ENCODE measurements at regions not wholly inside any gene's neighbourhood (a gene's known extent, or its start where the extent isn't known, plus 50 kb on each side); places are given as distances from the start of the nearest gene placed in this dataset.

DNA sequence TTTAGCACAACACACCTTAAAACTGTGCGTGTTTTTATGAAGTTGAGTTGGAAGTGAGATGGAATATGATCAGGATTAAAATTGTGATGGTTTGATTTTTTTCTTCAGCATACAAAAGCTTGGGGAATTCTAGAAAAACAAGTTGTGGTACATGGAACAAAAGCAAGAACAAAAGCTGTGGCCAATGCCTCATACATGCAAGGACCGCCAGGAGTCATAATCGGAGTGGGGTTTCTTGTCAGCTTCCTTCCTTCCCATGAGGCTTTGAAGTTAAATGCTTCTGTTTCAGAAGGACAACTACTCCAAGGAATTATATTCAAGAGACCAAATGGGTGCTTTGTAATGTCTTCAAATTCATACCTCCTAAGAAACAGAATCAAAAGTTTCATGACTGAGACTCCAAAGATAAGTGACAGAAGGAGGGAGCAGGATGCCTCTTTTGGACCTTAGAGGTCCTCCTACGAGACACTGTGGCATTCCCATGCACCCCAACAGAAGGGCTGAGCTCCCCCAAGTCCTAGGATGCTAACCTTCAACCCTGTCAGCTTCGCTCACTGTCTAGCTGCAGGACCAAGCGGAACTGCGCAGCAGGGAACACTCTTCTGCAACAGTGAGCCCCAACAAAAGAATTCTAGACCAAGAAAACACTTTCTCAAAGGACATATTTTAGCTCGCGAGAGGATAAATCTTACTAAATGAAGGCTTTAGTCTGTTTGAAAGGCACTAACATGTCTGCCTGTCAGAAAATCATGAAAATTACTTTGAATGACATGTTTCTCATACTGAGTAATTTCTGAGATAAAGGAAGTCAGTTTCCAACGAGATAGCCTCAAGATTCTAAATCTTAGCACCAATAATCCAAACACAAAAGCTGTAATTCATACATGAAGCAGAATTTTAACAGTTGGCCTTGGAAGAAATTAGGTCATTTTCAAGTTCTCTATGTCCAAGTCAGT, 108.5 kb upstream of the NHSL1 start:
- no peak for DNase-seq (ENCODE audit: low read depth in 4 of 4, low spot score in 2 of 4)

DNA sequence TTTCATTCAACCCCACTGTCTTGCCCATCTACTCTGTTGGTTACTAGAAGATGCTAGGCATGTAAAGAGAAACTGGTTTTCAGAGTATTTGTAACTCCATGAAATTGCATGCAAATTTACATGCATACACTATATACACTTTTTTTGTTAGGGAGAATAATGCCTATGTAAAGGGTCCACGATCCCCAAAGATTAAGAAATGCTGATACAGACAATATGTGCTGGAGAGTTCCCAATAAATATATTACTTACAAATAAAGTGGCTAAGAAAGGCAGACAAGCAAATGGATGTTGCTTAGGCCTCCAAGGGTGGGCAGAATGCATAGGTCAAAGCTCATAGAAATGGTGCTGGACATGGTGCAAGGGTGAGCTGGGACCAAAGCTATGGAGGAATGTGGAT, 109.6 kb upstream of the NHSL1 start:
- DNase-seq (ENCODE audit: low read depth in 4 of 4, low spot score in 2 of 4): no peak

DNA sequence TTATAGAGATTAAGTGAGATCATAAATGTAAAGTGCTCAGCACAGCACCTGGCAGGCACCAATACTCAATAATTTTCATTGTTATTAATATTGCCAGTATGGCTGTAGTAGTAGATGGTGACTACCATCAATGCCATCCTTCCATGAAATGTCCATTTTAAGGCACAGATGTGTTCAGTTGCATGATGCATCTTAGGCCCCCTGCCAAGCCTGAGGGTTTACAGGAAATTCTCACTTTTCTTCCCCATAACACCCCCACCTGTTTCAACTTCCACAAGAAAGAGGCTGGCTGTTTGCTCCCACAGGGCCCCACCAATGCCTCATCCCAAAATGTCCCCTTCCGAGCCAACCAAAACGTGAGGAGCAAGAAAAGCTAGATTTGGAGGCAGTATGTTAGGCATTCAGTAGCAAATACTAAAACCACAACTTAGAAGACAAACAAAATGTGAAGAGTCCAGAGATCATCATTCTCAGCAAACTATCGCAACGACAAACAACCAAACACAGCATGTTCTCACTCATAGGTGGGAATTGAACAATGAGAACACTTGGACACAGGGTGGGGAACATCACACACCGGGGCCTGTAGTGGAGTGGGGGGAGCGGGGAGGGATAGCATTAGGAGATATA, 110.6 kb upstream of the NHSL1 start:
- no peak for DNase-seq (ENCODE audit: low read depth in 4 of 4, low spot score in 2 of 4)

DNA sequence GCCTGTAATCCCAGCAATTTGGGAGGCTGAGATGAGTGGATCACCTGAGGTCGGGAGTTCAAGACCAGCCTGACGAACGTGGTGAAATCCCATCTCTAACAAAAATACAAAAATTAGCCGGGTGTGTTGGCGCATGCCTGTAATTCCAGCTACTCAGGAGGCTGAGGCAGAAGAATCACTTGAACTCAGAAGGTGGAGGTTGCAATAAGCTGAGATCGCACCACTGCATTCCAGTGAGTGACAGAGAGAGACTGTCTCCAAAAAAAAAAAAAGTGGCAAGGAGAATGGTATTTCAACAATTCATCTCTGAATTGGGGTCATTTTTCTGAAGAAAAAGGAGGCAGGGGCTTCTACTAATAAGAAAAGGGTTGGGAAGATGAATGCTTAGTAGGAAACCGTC, 111.5 kb upstream of the NHSL1 start:
- no peak for DNase-seq (ENCODE audit: low read depth in 4 of 4, low spot score in 2 of 4)

DNA sequence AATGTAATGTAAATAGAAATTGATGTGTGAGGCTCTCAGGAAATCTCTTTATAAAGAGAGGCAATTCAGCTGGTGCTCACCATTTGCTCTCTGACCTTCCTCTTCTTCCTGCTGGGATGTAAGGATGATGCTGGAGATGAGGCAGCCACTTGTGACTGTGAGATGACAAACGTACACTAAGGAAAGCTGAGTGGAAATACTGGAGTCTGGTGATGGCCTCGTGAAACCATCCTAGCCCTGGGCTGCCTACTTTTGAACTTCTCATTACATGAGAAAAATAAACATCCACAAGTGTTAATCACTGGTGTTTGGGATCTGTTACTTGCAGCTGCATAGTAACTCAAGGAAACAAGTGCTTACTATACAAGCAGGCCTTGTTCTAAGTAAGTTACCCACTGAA, 114.9 kb upstream of the NHSL1 start:
- DNase-seq (ENCODE audit: low read depth in 4 of 4, low spot score in 2 of 4): no peak

DNA sequence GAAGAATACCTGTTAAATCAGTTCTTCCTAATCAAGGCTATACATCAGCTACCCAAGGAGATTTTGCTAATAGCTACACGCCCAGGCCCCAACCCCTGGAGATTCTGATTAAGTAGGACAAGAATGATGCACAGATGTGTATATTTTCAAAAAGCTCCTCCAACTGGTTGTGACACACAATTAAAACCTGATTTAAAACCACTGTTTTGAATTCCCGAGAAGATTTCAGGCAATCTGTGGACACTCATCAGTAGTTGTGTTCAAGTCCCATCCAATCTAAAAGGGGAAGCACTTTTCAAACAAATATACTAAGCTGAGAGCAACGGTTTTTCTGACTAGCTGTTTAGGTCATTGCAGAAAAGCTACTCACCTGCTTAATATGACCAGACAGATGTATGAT, 118.9 kb upstream of the NHSL1 start:
- DNase-seq (ENCODE audit: low read depth in 4 of 4, low spot score in 2 of 4): no peak

DNA sequence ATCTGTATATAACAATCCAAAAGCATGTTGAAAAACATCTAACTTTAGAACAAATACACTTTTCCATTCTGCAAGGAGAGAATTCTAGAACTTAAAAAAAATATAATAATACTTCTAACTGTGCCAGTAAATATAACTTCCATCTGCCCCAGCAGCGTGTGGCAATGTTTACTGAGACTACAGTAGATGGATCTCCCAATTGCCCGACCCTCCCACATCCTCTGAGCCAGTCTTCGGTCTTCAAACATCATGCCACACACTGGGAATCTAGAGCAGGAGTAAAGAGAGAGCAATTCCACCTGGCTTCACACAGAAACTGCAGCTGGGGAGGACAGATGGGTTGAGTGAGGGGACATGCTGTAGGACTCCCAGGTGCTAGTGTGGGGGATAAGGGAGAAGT, 121.3 kb upstream of the NHSL1 start:
- no peak for DNase-seq (ENCODE audit: low read depth in 4 of 4, low spot score in 2 of 4)

DNA sequence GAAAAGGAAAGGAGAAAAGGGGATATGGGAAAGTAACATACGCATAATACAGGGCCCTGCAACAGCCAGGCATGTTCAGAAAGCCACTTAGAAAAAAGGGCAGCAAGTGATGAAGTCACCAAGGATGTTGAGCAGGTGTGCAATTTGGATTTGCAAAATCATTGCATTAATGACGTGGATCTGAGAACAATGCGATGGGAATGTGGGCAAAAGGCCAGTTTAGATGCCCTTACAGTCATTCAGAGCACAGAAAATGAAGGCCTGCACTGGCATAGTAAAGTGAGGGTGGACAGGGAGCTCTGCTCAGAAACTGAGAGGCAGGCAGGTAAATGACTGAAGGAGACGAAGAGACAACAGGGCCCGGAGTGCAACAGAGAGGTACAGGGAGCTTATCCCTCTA, 123.7 kb upstream of the NHSL1 start:
- DNase-seq (ENCODE audit: low read depth in 4 of 4, low spot score in 2 of 4): no peak

DNA sequence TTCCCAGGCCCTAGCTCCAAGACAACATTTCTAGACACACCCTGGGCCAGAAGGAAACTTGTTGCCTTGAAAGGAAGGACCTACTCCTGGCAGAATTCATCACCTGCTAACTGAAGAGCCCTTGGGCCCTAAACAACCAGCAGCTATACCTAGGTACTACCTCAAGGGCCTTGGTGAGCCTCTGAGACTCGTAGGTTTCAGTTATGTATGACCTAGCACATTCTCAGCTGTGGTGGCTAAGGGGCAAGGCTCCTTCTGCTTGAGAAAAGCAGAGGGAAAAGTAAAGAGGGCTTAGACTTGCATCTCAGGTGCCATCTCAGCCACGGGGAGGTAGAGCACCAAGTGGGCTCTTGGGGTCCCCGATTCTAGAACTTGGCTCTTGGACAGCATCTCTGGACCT, 132.3 kb upstream of the NHSL1 start:
- DNase-seq (ENCODE audit: low read depth in 4 of 4, low spot score in 2 of 4): no peak

DNA sequence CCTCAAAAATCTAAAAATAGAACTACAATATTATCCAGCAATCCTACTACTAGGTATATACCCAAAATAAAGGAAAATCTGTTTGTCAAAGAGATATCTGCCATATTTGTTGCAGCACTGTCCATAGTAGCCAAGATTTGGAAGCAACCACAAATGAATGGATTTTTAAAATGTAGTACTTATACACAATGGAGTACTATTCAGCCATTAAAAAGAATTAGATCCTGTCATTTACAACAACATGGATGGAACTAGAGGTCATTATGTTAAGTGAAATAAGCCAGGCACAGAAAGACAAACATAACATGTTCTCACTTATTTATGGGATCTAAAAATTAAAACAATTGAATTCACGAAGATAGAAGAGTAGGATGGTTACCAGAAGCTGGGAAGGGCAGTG, 135.7 kb upstream of the CCDC28A start:
- DNase-seq (ENCODE audit: low read depth in 4 of 4, low spot score in 2 of 4): no peak

DNA sequence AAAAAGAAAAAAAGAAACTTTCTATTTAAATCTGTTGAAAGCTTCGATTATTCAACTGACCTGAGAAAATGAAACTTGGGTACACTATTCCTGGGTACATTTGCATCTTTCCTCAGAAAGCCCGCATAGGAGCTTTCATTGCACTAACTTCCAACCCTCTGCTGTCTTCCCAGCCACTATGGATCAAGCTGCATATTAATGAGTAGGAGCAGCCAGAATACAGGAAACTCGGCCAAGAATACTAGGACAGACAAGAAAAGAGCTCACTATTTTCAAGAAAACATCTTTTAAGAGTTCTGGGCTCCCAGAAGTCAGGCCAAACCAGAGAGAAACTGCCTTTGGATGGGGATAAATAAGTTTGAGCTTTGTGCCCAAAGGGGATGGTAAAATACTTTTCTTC, 135.0 kb upstream of the CCDC28A start:
- no peak for DNase-seq (ENCODE audit: low read depth in 4 of 4, low spot score in 2 of 4)

DNA sequence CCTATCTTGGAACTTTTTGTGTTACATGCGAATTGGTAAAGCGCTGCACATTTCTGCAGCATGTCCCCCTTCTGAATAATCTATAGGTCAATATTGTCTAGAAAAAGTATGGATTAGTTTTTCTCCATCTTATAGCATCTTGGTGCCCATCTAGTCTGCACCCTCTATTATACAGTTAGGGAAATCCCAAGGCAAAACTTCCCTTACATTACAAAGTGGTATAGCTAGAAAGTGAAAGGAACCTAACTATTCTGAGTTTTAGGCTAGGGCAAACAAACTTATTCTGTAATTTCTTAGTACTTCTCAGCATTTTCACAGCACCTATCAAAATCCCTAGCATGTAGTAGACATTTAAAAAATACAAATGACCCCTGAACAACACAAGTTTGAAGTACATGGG, 133.5 kb upstream of the CCDC28A start:
- DNase-seq (ENCODE audit: low read depth in 4 of 4, low spot score in 2 of 4): no peak

DNA sequence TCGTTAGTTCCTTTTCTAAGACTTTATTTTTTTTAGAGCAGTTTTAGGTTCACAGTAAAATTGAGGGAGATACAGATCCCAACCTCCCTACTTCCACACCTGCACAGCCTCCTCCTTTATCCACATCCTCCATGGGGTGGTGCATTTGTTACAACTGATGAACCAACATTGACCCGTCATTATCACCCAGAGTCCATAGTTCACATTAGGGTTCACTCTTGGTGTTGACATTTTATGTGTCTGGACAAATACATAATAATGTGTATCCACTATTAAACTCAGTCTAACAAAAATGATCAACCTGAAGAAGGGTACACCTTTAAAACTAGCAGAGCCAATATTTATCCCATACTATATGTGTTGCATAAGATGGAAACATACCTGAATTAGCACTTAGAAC, 130.4 kb upstream of the CCDC28A start:
- no peak for DNase-seq (ENCODE audit: low read depth in 4 of 4, low spot score in 2 of 4)

DNA sequence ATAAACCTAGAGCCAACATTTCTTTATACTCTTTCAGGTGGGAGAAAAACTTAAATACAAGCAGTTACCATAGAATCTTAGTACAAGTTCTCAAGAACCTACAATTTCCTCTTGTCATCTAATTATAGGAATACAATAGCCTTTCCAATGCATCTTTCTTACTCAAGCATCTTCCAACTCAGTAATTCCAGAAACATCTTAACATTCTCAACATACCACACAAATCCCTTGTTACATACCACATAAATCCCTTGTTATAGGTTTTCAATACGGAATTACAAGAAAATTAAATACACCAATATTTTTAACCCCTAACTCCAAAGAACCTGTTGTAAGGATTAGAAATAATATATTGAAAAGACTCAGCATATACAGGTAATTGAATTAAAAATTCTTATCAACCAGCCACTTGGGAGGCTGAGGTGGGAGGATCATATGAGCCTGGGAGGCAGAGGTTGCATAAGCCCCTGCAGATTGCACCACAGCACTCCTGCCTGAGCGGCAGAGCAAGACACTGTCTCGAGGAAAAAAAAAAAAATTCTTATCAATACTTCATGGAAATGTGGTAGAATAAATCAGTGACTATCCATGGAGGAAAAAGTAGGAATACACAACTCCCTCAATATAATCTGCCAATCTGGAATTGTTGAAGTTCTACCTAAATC, 127.5 kb upstream of the CCDC28A start:
- no peak for DNase-seq (ENCODE audit: low read depth in 4 of 4, low spot score in 2 of 4)

DNA sequence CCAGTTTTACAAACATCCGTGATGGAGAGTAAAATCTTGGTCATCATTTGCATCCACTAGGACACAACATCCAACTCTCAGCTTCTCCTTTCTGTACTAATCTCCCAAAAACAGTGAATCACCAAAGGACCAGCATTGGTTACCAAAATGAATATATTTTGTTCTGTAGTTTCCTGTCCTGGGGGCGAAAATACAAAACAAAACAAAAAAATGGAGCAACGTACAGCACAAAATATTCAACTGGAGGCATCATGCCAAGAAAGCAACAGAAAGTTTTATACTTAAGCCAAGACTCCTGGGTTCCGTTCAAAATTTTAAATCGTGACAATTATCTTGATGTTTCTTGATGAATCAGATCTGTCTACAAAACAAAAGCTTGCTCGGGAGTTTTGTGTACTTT, 126.6 kb upstream of the CCDC28A start:
- DNase-seq (ENCODE audit: low read depth in 4 of 4, low spot score in 2 of 4): peak in 3 of 4 donors; percentile 9 to 34 (median 13)

DNA sequence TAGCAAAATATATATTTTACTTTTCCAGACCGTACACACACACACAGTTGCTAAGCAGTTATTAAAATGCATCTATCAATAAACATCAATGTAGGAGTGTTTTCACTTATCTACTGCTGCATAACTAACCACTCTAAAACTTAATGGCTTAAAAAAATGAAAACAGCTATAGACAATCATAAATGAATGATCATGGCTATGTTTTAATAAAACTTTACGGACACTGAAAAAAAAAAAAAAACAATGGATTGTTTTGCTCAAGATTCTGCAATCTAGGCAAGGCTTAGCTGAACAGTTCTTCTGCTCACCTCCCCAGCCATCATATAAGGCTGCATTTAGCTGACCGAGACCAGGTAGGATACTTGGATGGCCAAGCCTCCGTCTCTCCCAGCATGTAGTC, 125.4 kb upstream of the CCDC28A start:
- DNase-seq (ENCODE audit: low read depth in 4 of 4, low spot score in 2 of 4): no peak

DNA sequence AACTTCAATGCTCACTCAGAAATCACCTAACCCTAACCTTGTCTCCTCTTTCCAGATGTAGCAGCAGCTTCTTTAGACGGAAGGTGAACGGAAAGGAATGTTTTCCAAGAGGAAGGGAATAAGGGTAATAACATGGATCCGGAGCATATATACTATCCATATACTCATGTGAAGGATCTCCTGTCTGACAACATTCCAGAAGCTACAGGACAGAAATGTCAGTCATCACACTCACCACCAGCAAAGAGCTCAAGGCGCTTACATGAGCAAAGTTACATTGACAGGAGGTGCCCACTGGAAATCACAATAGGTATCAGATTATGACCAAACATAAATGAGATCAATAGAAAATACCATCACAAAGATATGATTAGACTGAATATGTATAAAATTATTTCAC, 122.1 kb upstream of the CCDC28A start:
- DNase-seq (ENCODE audit: low read depth in 4 of 4, low spot score in 2 of 4): no peak

DNA sequence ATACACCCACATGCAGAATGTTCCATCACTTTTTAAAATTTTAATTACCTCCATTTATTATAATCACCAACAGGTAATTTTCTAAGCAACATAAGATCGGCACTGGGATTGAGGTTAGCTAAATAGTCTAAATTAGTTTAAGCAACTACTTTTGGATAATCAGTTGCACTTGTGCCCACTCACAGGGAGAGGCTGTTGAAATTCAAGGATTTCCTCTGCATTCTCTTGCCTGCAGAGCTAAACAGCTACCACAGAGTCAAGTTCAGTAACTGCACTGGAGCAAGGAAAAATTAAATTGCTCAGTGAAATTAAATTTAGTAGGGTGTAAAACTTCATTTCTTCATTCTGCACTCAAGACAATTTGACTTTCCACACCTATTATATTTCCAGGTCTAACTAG, 120.7 kb upstream of the CCDC28A start:
- DNase-seq (ENCODE audit: low read depth in 4 of 4, low spot score in 2 of 4): no peak

DNA sequence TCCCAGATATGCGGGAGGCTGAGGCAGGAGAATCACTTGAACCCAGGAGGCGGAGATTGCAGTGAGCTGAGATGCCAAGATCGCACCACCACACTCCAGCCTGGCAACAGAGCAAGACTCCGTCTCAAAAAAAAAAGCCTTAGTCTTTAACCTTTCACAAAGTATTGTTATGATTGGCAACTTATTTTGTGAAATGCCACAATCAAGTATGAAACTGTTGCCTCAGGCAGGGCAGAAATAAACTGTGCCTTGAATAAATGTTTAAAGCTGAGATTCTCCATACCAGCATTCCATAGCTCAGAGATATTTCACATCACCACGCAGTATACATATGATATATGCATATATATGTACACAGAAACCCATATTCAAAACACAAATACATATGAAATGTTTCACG, 120.1 kb upstream of the CCDC28A start:
- DNase-seq (ENCODE audit: low read depth in 4 of 4, low spot score in 2 of 4): no peak

DNA sequence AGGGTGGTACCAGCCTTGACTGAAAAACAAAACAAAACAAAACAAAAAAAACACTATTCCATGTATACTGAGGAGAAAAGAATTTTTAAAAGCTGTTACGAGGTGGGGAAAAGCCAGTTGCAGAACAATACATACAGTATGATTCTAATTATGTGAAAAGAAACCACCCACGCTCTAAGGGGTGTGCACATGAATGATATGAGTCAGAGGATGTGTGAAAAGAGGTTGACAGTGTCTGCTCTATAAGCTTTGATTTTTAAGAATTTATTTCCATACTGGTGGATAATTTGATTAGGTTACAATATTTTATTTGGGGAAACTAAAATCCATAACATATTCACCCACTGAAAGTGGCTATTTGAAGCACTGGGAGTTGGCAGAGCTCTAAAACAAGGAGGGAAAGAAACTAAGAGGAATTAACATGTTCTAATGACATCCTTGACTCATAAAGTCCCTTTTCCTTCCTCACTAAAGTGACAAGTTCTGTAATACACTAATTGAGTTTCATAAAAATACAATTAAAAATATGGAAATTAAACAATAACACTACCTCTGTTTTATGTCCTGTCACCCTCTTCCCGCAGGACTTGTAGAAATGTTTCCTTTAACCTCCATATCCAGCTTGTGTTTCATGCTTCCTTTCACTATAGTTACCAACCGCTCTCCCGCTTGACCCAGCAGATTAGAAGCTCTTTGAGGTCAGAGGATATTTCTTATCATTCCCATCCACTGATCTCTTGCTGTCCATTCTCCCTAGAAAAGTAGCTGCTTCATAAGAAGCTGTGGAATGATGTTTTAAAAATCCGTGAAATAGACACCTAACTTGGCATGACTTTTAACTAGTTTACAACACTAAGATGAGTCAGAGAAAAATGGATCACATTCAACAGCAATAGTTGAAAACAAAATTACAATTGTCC, 118.6 kb upstream of the CCDC28A start:
- no peak for DNase-seq (ENCODE audit: low read depth in 4 of 4, low spot score in 2 of 4)

DNA sequence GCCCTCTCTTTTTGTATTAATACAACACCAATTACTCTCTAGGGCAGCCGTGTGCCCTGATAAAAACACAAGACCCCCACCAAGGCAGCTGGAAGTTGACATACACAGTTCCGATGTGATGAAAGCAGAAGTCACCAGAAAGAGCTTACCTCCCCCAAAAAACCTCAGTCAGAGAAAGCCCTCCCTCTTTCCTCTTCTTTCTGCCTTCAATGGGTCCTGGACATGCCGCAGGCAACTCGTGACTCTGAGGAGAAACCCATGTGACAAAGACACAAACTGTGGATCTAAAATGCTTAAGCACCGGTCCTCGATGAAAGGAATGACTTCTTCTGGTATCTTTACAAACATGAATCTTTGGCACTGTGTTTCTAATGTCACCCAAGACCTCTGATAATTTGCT, 117.7 kb upstream of the CCDC28A start:
- DNase-seq (ENCODE audit: low read depth in 4 of 4, low spot score in 2 of 4): no peak
